ENCODE measurements at regions not wholly inside any gene's neighbourhood (a gene's known extent, or its start where the extent isn't known, plus 50 kb on each side); places are given as distances from the start of the nearest gene placed in this dataset.
A peak's percentile ranks its signal among the peaks of the same experiment; 100 is the strongest.

GRCh38 chr6:28661097-28661713 is 135.5 kb downstream of the GPX5 start:
- no peak for DNase-seq (ENCODE audit: low read depth, low spot score)
- no peak for TF ChIP-seq CTCF (IDR thresholded peaks at IDR 0.05; ENCODE audit: low read depth, low read length)
- Histone ChIP-seq H3K27me3 (ENCODE audit: control insufficient read depth, insufficient read depth, low read length) (peaks cover 9% of the 10 kb centered on the region), H3K9me3 (ENCODE audit: control insufficient read depth, insufficient read depth, low read length) (no peaks in the 10 kb centered on the region), H3K4me3 (ENCODE audit: low read depth, low read length) (no peak overlapping the region), H3K27ac (ENCODE audit: low read depth, low read length) (no peak overlapping the region)
- ChIA-PET POLR2A (no interaction called here), CTCF (no interaction called here)

GRCh38 chr6:28664870-28665396 is 139.3 kb downstream of the GPX5 start:
- Histone ChIP-seq H3K27ac (ENCODE audit: low read depth, low read length) (no peak overlapping the region), H3K9me3 (ENCODE audit: control insufficient read depth, insufficient read depth, low read length) (no peaks in the 10 kb centered on the region), H3K4me3 (ENCODE audit: low read depth, low read length) (no peak overlapping the region), H3K27me3 (ENCODE audit: control insufficient read depth, insufficient read depth, low read length) (no peaks in the 10 kb centered on the region)
- POLR2A ChIA-PET: no interaction called here
- TF ChIP-seq CTCF (IDR thresholded peaks at IDR 0.05; ENCODE audit: low read depth, low read length): no peak
- CTCF ChIA-PET: no interaction called here
- no peak for DNase-seq (ENCODE audit: low read depth, low spot score)

GRCh38 chr6:28673417-28673786 is 147.7 kb downstream of the GPX5 start:
- CTCF ChIA-PET: no interaction called here
- no peak for TF ChIP-seq CTCF (IDR thresholded peaks at IDR 0.05; ENCODE audit: low read depth, low read length)
- Histone ChIP-seq H3K9me3 (ENCODE audit: control insufficient read depth, insufficient read depth, low read length) (no peaks in the 10 kb centered on the region; the same call in 1 of the 2 replicates), H3K4me3 (ENCODE audit: low read depth, low read length) (no peak overlapping the region), H3K27me3 (ENCODE audit: control insufficient read depth, insufficient read depth, low read length) (peaks cover 2% of the 10 kb centered on the region), H3K27ac (ENCODE audit: low read depth, low read length) (no peak overlapping the region)
- DNase-seq (ENCODE audit: low read depth, low spot score): no peak
- POLR2A ChIA-PET: no interaction called here

- H3K4me3 ChIP-seq (ENCODE audit: low read depth, low read length): peak overlapping the region; percentile 60
- peak; percentile 33 for DNase-seq (ENCODE audit: low read depth, low spot score)
- H3K9me3 ChIP-seq (ENCODE audit: control insufficient read depth, insufficient read depth, low read length): no peaks in the 10 kb centered on the region; the same call in 1 of the 2 replicates
- H3K27ac ChIP-seq (ENCODE audit: low read depth, low read length): no peak overlapping the region
- TF ChIP-seq CTCF (IDR thresholded peaks at IDR 0.05; ENCODE audit: low read depth, low read length): no peak
- H3K27me3 ChIP-seq (ENCODE audit: control insufficient read depth, insufficient read depth, low read length): peaks cover 2% of the 10 kb centered on the region
- ChIA-PET POLR2A (no interaction called here), CTCF (interaction anchor here (0.7 kb wide), 1 partner anchor 846 kb away, joined by 3 read pairs; no protein-coding TSS in a partner anchor)
Observed at GRCh38 chr6:28673787-28674671, 148.3 kb downstream of the GPX5 start.

- ChIA-PET CTCF (no interaction called here), POLR2A (no interaction called here)
- Histone ChIP-seq H3K4me3 (ENCODE audit: low read depth, low read length) (no peak overlapping the region), H3K9me3 (ENCODE audit: control insufficient read depth, insufficient read depth, low read length) (no peaks in the 10 kb centered on the region; the same call in 1 of the 2 replicates), H3K27me3 (ENCODE audit: control insufficient read depth, insufficient read depth, low read length) (peaks cover 2% of the 10 kb centered on the region), H3K27ac (ENCODE audit: low read depth, low read length) (no peak overlapping the region)
- DNase-seq (ENCODE audit: low read depth, low spot score): no peak
- no peak for TF ChIP-seq CTCF (IDR thresholded peaks at IDR 0.05; ENCODE audit: low read depth, low read length)
Observed at GRCh38 chr6:28675600-28675999, 149.9 kb downstream of the GPX5 start.
